ENCODE measurements at regions not wholly inside any gene's neighbourhood (a gene's known extent, or its start where the extent isn't known, plus 50 kb on each side); places are given as distances from the start of the nearest gene placed in this dataset.
"Not testable (repeated sequence)": the region's sequence is repeated elsewhere in the genome, so short reads cannot be mapped to it uniquely, and the experiment has no call there.

DNA sequence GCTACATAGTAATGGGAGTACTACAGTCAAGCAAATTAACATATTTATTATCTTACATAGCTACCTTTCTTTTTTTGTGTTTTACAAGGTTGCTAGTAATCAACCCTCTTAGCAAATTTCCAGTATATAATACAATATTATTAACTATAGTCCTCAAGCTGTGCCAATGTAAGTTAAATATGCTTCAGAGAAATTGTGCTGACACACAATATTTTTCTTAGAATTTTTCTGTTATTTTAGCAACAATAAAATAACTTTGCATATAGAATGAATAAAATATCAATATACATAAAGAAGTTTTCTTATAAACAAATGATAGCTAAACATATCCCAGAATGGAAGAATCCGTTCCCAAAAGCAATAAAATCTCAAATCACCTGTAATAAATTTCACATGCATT lies 1605.1 kb downstream of the REEP3 start:
- DNase-seq (ENCODE audit: low spot score), result no peak

DNA sequence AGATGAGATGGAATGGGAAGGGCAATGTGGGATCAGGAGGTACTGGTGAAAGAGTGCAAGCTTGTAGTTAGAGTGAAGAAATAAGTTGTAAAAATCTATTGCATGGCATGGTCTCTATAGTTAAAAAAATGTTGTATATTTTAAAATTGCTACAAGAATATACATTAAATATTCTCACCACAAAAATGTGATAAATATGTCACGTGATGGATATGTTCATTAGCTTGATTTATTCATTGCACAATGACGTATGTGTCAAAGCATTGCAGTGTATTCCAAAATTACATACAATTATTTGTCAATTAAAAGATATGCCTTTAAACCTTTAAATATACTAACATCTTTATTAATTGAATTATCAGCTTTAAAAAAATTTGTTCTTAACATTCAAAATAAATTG lies 1607.1 kb downstream of the REEP3 start:
- no peak for DNase-seq (ENCODE audit: low spot score)

DNA sequence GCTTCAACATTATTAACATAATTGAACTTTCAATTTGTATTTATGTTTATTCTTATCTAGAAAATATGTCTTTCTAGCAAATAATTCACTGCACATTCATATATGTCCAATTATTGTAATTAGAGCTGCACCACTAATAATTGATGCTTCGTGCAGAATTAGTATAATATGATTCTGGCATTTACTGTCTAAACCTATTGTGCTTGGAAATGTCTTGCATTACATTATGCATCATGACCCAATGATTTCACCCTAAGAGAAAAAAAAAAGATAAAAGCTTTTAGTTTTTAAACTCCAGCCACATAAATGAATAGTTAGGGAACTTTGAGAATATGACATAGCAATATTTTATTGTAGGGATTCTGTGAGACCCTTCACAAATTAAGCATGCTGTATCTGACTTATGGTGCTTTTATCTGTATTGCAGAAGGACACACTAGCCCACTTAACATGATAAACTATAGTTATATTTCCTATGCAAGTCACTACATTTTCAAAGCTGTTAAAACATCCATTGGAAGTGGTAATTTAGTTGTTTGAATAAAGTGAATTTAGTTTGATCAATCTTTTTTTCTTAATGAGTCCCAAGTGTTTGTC lies 1609.1 kb downstream of the REEP3 start:
- no peak for DNase-seq (ENCODE audit: low spot score)

DNA sequence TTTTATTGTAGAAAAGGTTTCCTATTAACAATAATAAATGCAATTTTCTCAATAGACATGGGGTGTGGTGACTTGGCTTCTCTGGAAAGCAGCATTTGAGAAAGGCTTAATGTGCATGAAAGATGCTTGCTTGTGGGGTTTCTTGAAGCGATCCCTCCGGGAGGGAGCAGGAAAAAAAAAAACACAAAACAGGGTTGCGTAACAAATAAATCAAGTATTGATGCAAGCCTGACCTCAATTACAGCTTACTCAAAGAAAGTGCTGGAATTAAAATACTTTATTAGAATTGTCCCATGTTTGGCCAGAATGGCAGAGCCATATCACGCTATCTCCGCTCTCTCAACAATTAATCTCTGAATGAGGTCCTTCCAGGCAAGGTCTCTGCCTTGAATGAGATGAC lies 1612.5 kb downstream of the REEP3 start:
- DNase-seq (ENCODE audit: low spot score), result no peak

DNA sequence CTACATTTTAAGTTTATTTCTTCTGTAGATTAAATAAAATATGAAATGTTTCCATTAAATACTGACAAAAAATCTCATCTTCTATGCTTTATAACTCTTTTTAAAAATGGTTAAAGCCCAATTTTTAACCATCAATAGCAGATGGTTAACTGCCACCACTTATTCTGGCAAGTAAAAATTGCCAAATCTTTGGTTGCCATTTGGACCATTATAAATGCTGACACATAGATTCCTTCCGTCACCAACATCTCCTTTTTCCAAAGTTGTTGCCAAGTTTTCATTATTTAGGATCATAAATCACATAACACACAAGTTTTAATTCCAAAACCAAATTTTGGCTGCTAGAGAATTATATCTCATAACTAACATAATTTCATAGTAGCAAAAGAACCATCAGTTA lies 1614.3 kb downstream of the REEP3 start:
- DNase-seq (ENCODE audit: low spot score), result no peak

DNA sequence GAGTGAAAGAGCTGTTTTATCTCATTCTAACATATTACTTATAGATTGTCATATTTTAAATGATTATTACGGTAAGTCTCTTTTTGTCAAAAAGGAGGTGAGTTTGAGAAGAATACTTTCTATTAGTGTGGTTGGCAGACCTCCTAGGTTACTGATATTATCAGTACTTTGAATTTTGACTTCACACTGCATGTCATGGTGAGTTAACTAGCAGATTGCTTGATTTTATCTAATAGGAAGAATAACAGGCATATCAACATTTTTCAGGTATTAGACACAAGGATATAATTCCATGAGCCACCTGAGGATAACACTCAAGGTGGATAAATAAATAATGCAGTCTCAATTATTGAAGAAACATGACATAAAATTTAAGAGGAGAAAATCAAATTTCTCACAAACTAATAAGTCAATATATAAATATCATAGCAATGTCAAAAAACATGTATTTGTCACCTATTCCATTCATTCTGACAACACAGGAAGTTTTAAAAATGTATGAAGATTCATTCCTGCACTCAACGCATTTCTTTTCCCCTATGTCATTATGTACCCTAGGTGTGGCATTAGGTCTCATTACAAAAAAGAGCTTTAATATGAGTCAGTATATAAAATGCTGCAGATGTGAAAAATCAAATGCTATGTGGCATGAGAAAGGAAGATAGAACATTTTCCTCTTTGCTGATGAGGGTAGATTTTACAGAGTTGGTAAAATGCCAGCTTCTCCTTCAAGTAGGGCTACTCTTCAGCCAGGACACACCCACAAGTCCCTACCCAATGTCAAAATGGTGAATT lies 1621.6 kb downstream of the REEP3 start:
- peak; percentile 22 for DNase-seq (ENCODE audit: low spot score)

DNA sequence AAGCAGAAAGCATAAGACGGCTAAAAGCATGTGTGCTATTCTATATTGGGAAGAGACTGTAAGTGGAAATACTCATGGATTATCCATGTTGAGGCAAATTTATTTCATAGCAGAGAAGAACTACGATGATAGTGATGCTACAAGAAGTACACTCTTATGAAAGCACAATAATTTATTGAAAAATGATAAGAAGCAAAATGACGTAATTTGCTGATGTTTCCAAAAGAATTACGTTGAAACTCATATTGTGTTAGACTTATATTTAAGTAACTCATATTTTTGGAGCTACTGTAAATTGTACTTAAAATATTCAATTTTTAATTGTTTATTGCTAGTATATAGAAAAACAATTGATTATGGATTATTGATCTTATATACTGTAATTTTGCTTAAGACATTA lies 1622.5 kb downstream of the REEP3 start:
- DNase-seq (ENCODE audit: low spot score), result no peak

DNA sequence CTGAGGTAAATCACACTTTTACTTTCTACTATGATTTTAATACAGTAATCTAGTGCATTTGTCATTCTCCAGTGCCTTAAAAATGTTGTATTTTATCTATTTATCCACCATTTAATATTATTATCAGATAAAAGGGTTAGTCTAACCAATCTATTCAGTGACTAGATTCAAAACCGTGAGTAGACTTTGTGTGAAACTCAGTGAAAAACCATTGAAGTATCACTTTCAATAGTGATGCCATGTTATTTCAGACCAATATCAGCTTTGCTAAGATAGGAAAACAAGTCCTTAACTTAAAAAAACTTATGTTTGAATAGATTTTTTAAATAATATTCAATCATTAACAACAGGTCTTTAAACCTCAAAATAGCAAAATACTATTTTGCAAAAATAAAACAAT lies 1628.7 kb downstream of the REEP3 start:
- no peak for DNase-seq (ENCODE audit: low spot score)

DNA sequence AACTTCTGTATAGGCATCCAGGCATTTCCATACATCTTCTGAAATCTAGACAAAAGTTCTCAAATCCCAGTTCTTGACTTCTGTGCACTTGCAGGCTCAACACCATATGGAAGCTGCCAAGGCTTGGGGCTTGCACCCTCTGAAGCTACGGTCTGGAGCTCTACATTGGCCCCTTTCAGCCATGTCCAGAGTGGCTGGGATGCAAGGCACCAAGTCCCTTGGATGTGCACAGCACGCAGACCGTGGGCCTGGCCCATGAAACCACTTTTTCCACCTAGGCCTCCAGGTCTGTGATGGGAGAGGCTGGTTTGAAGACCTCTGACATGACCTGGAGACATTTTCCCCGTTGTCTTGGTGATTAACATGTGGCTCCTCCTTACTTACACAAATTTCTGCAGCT lies 1645.1 kb downstream of the REEP3 start:
- DNase-seq (ENCODE audit: low spot score), result no peak

DNA sequence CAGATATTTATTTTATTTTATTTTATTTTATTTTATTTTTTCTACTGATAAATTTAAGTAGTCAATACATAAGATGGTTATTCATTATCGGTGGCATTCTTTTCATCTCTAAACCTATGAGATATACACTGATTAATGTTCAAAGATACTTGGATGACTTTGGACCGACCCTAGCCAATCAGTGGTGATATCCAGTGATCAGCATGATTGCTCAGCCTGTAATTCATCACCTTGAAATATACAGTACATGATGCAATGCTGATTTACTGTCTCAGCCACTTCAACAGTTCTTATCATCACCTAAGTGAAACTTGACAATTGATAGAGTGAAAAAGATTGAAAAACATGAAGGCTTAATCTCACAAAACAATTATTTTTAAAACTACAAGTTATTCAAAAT lies 1651.0 kb downstream of the REEP3 start:
- DNase-seq (ENCODE audit: low spot score), result no peak

DNA sequence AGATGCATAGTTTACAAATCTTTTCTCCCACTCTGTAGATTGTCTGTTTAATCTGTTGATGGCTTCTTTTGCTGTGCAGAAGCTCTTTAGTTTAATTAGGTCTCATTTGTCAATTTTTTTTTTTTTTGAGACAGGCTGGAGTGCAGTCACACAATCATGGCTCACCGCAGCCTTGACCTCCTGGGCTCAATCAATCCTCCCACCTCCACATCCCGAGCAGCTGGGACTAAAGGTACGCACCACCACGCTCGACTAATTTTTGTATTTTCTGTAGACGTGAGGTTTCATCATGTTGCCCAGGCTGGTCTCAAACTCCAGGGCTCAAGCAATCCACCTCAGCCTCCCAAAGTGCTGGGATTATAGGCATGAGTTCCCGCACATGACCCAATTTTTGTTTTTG lies 1655.8 kb downstream of the REEP3 start:
- no peak for DNase-seq (ENCODE audit: low spot score)

DNA sequence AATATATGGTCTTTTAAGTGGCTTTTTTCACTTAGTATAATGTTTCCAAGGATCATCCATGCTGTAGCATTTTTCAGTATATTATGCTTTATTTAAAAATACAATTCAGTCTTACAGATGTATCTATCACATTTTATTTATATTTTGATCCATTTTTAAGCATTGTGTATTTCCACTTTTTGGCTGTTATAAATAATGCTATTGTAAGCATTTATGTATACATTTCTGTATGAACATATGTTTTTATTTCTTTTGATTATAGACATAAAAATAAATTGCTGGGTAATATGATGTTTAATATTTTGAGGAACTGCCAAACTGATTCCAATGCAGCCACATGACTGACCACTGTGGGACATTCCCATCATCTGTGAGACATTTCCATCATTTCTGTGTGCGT lies 1662.0 kb downstream of the REEP3 start:
- no peak for DNase-seq (ENCODE audit: low spot score)

DNA sequence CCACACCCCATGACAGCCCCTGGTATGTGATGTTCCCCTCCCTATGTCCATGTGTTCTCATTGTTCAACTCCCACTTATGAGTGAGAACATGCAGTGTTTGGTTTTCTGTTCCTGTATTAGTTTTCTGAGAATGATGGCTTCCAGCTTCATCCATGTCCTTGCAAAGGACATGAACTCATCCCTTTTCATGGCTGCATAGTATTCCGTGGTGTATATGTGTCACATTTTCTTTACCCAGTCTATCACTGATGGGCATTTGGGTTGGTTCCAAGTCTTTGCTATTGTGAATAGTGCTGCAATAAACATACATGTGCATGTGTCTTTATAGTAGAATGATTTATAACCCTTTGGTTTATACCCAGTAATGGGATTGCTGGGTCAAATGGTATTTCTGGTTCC lies 1665.5 kb downstream of the REEP3 start:
- DNase-seq (ENCODE audit: low spot score), result not testable (repeated sequence)

DNA sequence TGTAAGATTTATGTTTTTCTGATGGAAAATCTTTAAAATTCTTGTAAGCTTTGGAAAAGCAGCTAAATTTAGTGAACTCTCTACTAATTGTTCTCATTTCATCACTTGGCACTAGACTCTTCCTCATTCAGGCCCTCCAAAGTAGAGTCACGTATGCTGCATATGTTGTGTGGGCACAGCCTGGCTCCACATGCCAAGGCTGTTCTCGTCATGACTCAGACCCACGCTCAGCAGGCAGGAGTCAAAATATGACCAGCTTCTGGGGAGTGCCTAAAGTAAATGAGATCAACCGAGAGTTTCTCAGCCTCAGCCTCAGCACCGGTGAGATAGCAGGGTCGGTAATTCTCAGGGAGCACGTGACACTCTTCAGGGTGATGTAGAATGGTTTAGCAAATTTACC lies 1672.9 kb downstream of the REEP3 start:
- no peak for DNase-seq (ENCODE audit: low spot score)

DNA sequence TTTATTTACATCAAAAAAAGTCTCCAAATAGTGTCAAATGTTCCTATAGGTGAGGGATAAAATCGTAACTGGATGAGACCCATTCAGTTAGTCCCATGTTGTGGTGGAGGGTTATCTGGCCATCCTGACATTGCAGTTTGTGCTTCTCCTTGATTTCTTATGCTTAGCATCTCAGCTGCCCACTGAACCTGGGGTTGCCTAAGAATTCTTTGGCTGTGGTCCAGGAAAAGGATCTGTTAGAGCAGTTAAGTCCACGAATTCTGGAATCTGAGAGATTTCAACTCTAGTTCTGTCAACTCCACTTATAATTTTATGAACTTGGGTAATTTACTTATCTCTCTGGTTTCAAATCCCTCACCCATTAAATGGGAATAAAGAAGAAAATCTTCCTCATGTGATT lies 1673.4 kb downstream of the REEP3 start:
- no peak for DNase-seq (ENCODE audit: low spot score)

DNA sequence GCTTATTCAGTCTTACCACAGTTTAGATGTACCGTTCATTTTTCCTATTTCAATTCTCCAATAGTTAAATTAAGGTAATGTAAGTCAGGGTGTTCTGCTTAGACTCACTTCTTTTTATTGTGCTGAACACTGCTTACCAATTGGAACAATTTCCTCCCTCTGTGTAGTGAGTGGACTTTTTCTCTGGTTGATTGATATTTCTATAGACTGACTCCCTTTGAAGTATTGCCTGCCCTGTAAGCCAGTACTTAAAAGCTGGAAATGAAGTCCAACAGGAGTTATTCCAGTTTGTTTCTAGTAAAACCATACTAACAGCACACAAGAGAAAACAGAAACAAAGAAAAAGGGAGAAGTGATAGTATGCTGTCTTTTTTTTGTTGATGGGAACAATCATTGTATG lies 1674.9 kb downstream of the REEP3 start:
- no peak for DNase-seq (ENCODE audit: low spot score)

DNA sequence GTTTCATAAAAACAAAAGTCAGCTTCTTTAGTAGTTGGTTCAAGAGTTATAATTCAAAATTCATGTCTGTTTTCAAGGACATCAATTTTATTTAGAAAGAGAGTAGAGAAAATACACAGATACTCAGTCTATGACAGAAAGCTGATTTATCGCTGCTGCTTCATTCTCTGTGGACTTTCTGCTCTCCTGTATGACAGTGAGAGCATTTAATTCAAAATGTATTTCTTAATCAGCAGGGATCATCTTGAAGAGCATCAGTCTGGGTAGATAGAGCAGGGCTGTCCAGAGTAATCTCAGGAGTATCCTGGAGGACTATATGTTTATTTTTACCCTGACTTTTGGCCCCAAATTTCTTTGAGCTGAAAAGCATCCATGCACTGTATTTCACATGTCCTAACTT lies 1676.7 kb downstream of the REEP3 start:
- DNase-seq (ENCODE audit: low spot score), result no peak

DNA sequence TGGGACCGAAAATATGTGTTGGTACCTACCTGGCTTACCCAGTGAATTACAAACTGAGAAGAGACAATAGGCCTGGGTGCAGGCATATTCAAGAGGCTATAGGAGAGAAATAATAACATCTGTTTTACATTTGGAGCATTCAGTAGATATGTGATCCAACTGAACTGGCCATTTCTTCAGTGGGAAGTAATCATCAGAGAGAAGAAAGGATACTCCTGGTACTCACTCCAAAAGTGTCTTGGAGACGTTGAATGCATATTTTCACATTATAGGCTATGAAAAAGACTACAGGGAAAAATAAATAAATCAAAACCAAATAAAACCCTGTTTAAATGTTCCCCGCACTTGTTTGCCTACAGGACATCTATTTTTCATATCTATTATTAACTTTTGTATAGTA lies 1680.3 kb downstream of the REEP3 start:
- DNase-seq (ENCODE audit: low spot score), result no peak

DNA sequence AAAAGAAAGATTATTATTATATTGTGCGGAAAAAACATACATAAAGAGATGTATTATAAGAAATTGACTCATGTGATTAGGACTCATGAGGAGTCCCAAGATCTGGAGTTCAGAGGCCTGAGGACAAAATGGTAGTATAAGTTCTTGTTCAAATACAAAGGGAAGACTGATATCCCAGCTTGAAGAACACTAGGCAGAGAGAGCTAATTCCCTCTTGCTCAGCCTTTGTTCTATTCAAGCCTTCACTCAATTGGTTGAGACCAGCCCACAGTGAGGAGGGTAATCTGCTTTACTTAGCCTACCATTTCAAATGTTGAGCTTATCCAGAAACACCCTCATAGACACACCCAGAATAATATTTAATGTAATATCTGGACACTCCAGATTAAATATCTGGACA lies 1683.8 kb downstream of the REEP3 start:
- DNase-seq (ENCODE audit: low spot score), result no peak

DNA sequence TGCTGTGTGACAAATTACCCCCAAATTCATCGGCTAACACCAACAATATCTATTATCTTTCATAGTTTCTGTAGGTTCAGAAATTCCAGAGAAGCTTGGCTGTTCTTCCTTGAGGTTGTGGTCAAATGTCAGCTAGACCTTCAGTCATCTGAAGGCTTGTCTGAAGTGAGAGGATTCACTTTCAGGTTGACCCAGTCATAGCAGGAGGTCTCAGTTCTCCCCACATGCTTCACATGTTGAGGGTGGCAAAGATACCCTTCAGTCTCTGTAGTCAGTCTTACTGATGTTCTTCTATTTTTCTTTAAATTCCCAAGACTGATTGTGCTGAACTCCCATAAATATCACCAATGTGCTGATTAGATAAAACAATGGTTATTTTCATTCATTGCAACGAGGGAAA lies 1692.0 kb downstream of the REEP3 start:
- no peak for DNase-seq (ENCODE audit: low spot score)

DNA sequence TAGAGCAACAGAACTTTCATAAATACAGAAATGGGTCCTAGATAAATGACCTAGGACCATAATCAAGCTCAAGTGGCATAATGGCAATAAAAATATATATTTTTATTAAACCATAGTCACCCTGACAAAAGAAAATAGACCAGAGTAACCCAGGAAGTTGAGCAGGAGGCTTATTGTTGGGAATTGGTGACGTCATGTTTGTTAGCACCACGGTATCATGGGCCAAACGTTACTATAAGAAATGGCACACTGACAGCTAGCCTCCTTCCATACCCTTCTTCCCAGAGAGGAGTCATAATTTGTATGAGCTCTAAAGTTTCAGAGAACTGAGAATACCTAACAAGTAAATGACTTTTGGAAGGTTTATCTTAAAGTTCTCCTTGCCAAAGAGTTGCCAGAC lies 1698.2 kb downstream of the REEP3 start:
- DNase-seq (ENCODE audit: low spot score), result no peak

DNA sequence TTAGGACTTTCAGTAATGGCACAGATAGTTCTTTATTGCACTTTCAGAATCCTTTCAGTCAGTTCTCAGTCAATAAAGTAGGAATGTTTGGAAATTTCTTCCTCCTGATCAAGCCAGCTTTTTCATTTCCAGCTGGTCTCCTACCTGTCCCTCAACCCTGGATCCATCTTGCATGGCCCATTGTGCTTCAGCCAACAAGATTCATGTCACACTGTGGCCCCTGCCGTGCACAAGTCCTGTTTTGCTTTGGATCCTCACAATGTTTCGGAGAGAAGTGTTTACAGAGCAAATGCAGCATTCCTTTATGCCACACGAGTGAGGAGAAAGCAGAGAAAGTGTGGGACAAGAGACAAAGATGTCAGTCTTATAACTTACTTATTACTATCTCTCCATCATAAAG lies 1694.7 kb upstream of the LRRTM3 start:
- no peak for DNase-seq (ENCODE audit: low spot score)

DNA sequence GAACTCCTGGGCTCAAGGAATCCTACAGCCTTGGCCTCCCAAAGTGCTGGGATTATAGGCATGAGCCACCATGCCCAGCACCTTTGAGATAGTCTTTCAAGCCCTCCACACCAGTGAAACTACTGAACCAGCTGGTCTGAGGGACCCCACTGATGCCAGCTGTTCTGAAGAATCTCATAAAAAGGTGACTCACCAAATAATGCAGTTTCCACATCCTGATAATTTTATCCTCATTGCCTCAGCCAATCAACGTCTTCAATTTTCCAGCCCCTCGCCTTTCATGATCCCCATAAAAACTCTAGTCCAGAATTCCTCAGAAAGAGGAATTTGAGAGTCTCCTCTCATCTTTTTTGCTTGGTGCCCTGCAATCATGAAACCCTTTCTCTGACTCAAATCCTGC lies 1691.6 kb upstream of the LRRTM3 start:
- DNase-seq (ENCODE audit: low spot score), result no peak

DNA sequence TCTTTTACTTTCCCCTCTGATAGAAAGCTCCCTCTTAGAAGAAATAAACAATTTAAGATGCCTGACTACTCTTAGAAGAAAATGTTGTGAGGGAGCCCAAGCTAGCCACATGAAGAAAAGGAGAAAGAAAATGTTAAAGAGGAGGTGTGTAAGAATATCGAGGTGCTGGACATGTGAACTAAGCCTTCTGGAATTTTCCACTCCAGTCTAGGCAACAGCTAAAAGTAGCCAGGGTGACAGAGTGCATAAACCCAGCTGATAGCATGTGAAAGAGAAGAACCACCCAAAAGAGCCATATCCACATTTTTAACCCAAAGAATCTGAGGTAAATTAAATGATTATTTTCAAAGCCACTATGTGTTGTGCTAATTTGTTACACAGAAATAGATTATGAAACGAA lies 1690.6 kb upstream of the LRRTM3 start:
- no peak for DNase-seq (ENCODE audit: low spot score)
